IMR-90 (cell line): ENCODE measurements at regions not wholly inside any gene's neighbourhood (a gene's known extent, or its start where the extent isn't known, plus 50 kb on each side); places are given as distances from the start of the nearest gene placed in this dataset.

Experiments
- ATAC-seq: fragments of 200-7000 bp; cut with Tn5 transposase; 2 replicates; pipeline ENCODE4 v1.9.1; 2020; ENCODE audit warnings: low read depth, mild to moderate bottlenecking, moderate library complexity
- BruUV-seq: library from RNA; stranded (reverse); fragments of 400-500 nt; replicated peaks from 2 replicates; lab custom pipeline; 2021; lab: Mats Ljungman, UMichigan
- CTCF ChIA-PET: fragments of 300-600 bp; formaldehyde crosslinking; extraction: SDS; loops from one replicate; lab custom pipeline; 2021; ENCODE audit warnings: antibody characterized with exemption; lab: Yijun Ruan, JAX
- POLR2A ChIA-PET: fragments of 300-600 bp; sonication (Branson Sonifier 250); formaldehyde crosslinking; loops from one replicate; lab custom pipeline; 2022; ENCODE audit warnings: antibody characterized with exemption; ENCODE audit not compliant: unreplicated experiment; lab: Charles Lee
- DNase-seq: peaks from one replicate; pipeline ENCODE4 v3.0.0; 2013
- H2AFZ ChIP-seq: replicated peaks from 2 replicates; pipeline ENCODE3; 2013; ENCODE audit warnings: low read length, mild to moderate bottlenecking; ENCODE audit not compliant: poor library complexity
- H2AK5ac ChIP-seq: 2 replicates; pipeline ENCODE4 v1.6.1; 2013; ENCODE audit warnings: low read depth, low read length, inconsistent platforms
- H2AK9ac ChIP-seq: replicated peaks from 2 replicates; pipeline ENCODE3; 2013; ENCODE audit warnings: mild to moderate bottlenecking, low read depth, low read length, moderate library complexity; ENCODE audit not compliant: poor library complexity
- H2BK120ac ChIP-seq: 2 replicates; pipeline ENCODE4 v1.6.1; 2013; ENCODE audit warnings: low read depth, low read length, inconsistent platforms
- H2BK15ac ChIP-seq: 3 replicates; pipeline ENCODE4 v1.6.1; 2013; ENCODE audit warnings: low read depth, low read length, inconsistent platforms
- H2BK20ac ChIP-seq: 2 replicates; pipeline ENCODE4 v1.6.1; 2013; ENCODE audit warnings: low read depth, mild to moderate bottlenecking, inconsistent platforms, low read length, moderate library complexity
- H2BK5ac ChIP-seq: 2 replicates; pipeline ENCODE4 v1.6.1; 2013; ENCODE audit warnings: mild to moderate bottlenecking, low read depth, low read length, inconsistent platforms; ENCODE audit not compliant: poor library complexity, severe bottlenecking
- H3K14ac ChIP-seq: replicated peaks from 2 replicates; pipeline ENCODE4 v1.6.1; 2013; ENCODE audit warnings: low read depth, low read length, inconsistent platforms
- H3K18ac ChIP-seq: 2 replicates; pipeline ENCODE4 v1.6.1; 2013; ENCODE audit warnings: low read depth, low read length, control low read depth
- H3K23ac ChIP-seq: 2 replicates; pipeline ENCODE4 v1.6.1; 2013; ENCODE audit warnings: low read depth, low read length, inconsistent platforms
- H3K27ac ChIP-seq: 2 replicates; pipeline ENCODE4 v1.5.1; 2013; ENCODE audit warnings: mild to moderate bottlenecking, control low read depth, low read length; ENCODE audit not compliant: insufficient read depth
- H3K27me3 ChIP-seq: 2 replicates; pipeline ENCODE4 v1.6.1; 2013; ENCODE audit warnings: low read length; ENCODE audit not compliant: control insufficient read depth, insufficient read depth
- H3K36me3 ChIP-seq: 2 replicates; pipeline ENCODE4 v1.6.1; 2013; ENCODE audit warnings: low read length, mixed read lengths; ENCODE audit not compliant: control insufficient read depth, insufficient read depth
- H3K4ac ChIP-seq: 2 replicates; pipeline ENCODE4 v1.6.1; 2013; ENCODE audit warnings: low read depth, low read length, inconsistent platforms
- H3K4me1 ChIP-seq: 2 replicates; pipeline ENCODE4 v1.6.1; 2013; ENCODE audit warnings: low read length, mixed read lengths; ENCODE audit not compliant: control insufficient read depth, insufficient read depth
- H3K4me2 ChIP-seq: 2 replicates; pipeline ENCODE4 v1.6.1; 2013; ENCODE audit warnings: low read depth, mild to moderate bottlenecking, control low read depth, low read length, moderate library complexity
- H3K4me3 ChIP-seq: 2 replicates; pipeline ENCODE4 v1.5.1; 2013; ENCODE audit warnings: low read depth, mild to moderate bottlenecking, control low read depth, low read length, moderate library complexity; ENCODE audit not compliant: insufficient read depth
- H3K56ac ChIP-seq: 2 replicates; pipeline ENCODE4 v1.6.1; 2013; ENCODE audit warnings: low read length, inconsistent platforms; ENCODE audit not compliant: insufficient read depth; ENCODE audit errors: extremely low read depth
- H3K79me1 ChIP-seq, 2 experiments: 2 replicates each; pipeline ENCODE4 v1.6.1; 2013; ENCODE audit warnings: low read length in 2 of 2, inconsistent platforms in 1 of 2, low read depth in 1 of 2
- H3K9ac ChIP-seq: 2 replicates; pipeline ENCODE4 v1.6.1; 2013; ENCODE audit warnings: low read depth, low read length, control low read depth
- H3K9me1 ChIP-seq: 2 replicates; pipeline ENCODE4 v1.6.1; 2013; ENCODE audit warnings: low read length, inconsistent platforms; ENCODE audit not compliant: insufficient read depth
- H3K9me3 ChIP-seq: 2 replicates; pipeline ENCODE4 v1.6.1; 2013; ENCODE audit warnings: low read length; ENCODE audit not compliant: control insufficient read depth, insufficient read depth
- H4K20me1 ChIP-seq: 2 replicates; pipeline ENCODE4 v1.6.1; 2013; ENCODE audit warnings: low read length, inconsistent platforms; ENCODE audit not compliant: insufficient read depth
- H4K5ac ChIP-seq: 2 replicates; pipeline ENCODE4 v1.6.1; 2013; ENCODE audit warnings: mild to moderate bottlenecking, low read depth, low read length, control low read depth
- H4K8ac ChIP-seq, 2 experiments: 2 replicates each; pipeline ENCODE4 v1.6.1; 2013; ENCODE audit warnings: low read depth in 2 of 2, low read length in 2 of 2, control low read depth in 1 of 2, inconsistent platforms in 1 of 2
- H4K91ac ChIP-seq: 2 replicates; pipeline ENCODE4 v1.6.1; 2013; ENCODE audit warnings: low read depth, low read length, inconsistent platforms; ENCODE audit not compliant: insufficient read depth
- CEBPB ChIP-seq: IDR thresholded peaks from 2 replicates; pipeline ENCODE4 v1.6.1; 2012; ENCODE audit warnings: low read depth, low read length, improper control_type of control experiment
- CHD1 ChIP-seq: IDR thresholded peaks from 2 replicates; pipeline ENCODE4 v1.6.1; 2012; ENCODE audit warnings: low read depth, low read length, improper control_type of control experiment
- MAZ ChIP-seq: IDR thresholded peaks from 2 replicates; pipeline ENCODE4 v1.6.1; 2012; ENCODE audit warnings: low read depth, mild to moderate bottlenecking, low read length, improper control_type of control experiment, moderate library complexity, borderline replicate concordance
- RAD21 ChIP-seq: IDR thresholded peaks from 2 replicates; pipeline ENCODE4 v1.6.1; 2012; ENCODE audit warnings: low read length, improper control_type of control experiment
- RCOR1 ChIP-seq: IDR thresholded peaks from 2 replicates; pipeline ENCODE4 v1.6.1; 2012; ENCODE audit warnings: mild to moderate bottlenecking, low read length, improper control_type of control experiment; ENCODE audit not compliant: insufficient replicate concordance
- WGBS, 2 experiments: methylation state at CpG; one replicate each; pipeline versions ENCODE4 v1.1.5 to v1.1.7; 2013; ENCODE audit warnings: missing lambda C conversion rate in 2 of 2; ENCODE audit not compliant: insufficient read length in 1 of 2; ENCODE audit errors: extremely low coverage in 2 of 2; 5-methylcytosine and 5-hydroxymethylcytosine counted together
- dilution Hi-C: fragments of 300-500 bp; cut with HindIII; formaldehyde crosslinking; loops from one replicate; pipeline ENCODE4 v1.14.3; 2018; ENCODE audit warnings: low sequenced_read_pairs; ENCODE audit not compliant: unreplicated experiment
- in situ Hi-C: fragments of 300-500 bp; cut with MboI; formaldehyde crosslinking; loops from 3 replicates; pipeline ENCODE4 v1.14.3; 2019; ENCODE audit warnings: low sequenced_read_pairs, inconsistent platforms, mixed read lengths
- intact Hi-C: fragments of 100-400 bp; cut with micrococcal nuclease; formaldehyde crosslinking; loops from 2 replicates; pipeline ENCODE4 v1.10.0; 2022
- TF ChIP-seq, protein P1 (sequence below): conservative IDR thresholded peaks from 2 replicates; pipeline ENCODE4 v1.5.1; 2012; ENCODE audit warnings: mild to moderate bottlenecking, low read depth, low read length, improper control_type of control experiment
- TF ChIP-seq, protein P2 (sequence below): fragments of 150-350 bp; IDR thresholded peaks from 2 replicates; pipeline ENCODE4 v1.6.1; 2016; ENCODE audit warnings: low read depth, mild to moderate bottlenecking, low read length, moderate library complexity, borderline replicate concordance

DNA sequence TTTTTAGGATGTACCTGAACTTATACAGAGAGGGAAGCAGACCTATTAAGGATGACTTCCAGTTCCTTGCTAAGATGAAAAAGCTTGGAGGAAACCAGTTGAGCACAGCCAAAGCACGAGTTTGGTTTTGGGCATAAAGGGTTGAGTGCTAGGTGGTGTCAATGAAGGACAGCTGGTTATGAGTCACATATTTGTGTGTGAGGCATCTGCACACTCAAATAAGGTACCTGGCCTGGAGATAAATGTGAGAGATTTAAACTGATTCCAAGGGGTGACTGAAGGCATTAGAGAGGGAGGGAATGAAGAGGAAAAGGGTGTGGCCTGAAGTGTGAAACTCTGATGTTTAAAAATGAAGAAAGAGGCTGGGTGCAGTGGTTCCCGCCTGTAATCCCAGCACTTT, 486.7 kb downstream of the DIPK2A start:
- no peak overlapping the region for H4K91ac ChIP-seq
- no peaks in the 10 kb centered on the region; the same call in 1 of the 2 replicates for H3K9me3 ChIP-seq
- no peak overlapping the region for H3K4ac ChIP-seq
- H3K4me3 ChIP-seq, result no peak overlapping the region
- no peak overlapping the region for H2AFZ ChIP-seq
- H3K56ac ChIP-seq, result no peak overlapping the region
- no peak overlapping the region for H3K14ac ChIP-seq
- H3K4me2 ChIP-seq, result no peak overlapping the region
- CTCF ChIA-PET, result no interaction called here
- in situ Hi-C loops, result no loop called here
- no peak overlapping the region for H2AK5ac ChIP-seq
- POLR2A ChIA-PET, result no interaction called here
- H3K9ac ChIP-seq, result no peak overlapping the region
- H3K18ac ChIP-seq, result no peak overlapping the region
- no peaks in the 10 kb centered on the region for H4K20me1 ChIP-seq
- WGBS, 2 experiments, result no CpG with 5 or more reads among the region's 2 CpGs
- H3K23ac ChIP-seq, result no peak overlapping the region
- no peaks in the 10 kb centered on the region for H3K9me1 ChIP-seq
- no peak overlapping the region for H4K8ac ChIP-seq
- H2AK9ac ChIP-seq, result no peak overlapping the region
- no peaks in the 10 kb centered on the region for H3K36me3 ChIP-seq
- H2BK15ac ChIP-seq, result no peak overlapping the region
- no TSS peak for BruUV-seq
- TF ChIP-seq, protein P1, sequence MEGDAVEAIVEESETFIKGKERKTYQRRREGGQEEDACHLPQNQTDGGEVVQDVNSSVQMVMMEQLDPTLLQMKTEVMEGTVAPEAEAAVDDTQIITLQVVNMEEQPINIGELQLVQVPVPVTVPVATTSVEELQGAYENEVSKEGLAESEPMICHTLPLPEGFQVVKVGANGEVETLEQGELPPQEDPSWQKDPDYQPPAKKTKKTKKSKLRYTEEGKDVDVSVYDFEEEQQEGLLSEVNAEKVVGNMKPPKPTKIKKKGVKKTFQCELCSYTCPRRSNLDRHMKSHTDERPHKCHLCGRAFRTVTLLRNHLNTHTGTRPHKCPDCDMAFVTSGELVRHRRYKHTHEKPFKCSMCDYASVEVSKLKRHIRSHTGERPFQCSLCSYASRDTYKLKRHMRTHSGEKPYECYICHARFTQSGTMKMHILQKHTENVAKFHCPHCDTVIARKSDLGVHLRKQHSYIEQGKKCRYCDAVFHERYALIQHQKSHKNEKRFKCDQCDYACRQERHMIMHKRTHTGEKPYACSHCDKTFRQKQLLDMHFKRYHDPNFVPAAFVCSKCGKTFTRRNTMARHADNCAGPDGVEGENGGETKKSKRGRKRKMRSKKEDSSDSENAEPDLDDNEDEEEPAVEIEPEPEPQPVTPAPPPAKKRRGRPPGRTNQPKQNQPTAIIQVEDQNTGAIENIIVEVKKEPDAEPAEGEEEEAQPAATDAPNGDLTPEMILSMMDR, result no peak
- TF ChIP-seq MAZ (no peak), CHD1 (no peak), CEBPB (no peak), RAD21 (no peak), RCOR1 (no peak)
- TF ChIP-seq, protein P2, sequence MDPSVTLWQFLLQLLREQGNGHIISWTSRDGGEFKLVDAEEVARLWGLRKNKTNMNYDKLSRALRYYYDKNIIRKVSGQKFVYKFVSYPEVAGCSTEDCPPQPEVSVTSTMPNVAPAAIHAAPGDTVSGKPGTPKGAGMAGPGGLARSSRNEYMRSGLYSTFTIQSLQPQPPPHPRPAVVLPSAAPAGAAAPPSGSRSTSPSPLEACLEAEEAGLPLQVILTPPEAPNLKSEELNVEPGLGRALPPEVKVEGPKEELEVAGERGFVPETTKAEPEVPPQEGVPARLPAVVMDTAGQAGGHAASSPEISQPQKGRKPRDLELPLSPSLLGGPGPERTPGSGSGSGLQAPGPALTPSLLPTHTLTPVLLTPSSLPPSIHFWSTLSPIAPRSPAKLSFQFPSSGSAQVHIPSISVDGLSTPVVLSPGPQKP, result no peak
- no peak overlapping the region for H2BK120ac ChIP-seq
- dilution Hi-C loops, result no loop called here
- H3K79me1 ChIP-seq, result no peaks in the 10 kb centered on the region
- no peak overlapping the region for H4K5ac ChIP-seq
- ATAC-seq, result no peak
- no peak for DNase-seq
- intact Hi-C loops, result loop anchor here (2.0 kb wide), 1 partner anchor 1191 kb away; no protein-coding TSS in a partner anchor
- no peak overlapping the region for H3K27ac ChIP-seq
- H3K27me3 ChIP-seq, result no peaks in the 10 kb centered on the region
- no peak overlapping the region for H2BK5ac ChIP-seq
- H3K4me1 ChIP-seq, result no peaks in the 10 kb centered on the region
- H2BK20ac ChIP-seq, result no peak overlapping the region
